GM21390 (cell line): ENCODE measurements at regions not wholly inside any gene's neighbourhood (a gene's known extent, or its start where the extent isn't known, plus 50 kb on each side); places are given as distances from the start of the nearest gene placed in this dataset.
"Not testable (repeated sequence)": the region's sequence is repeated elsewhere in the genome, so short reads cannot be mapped to it uniquely, and the experiment has no call there.

Experiments
- ATAC-seq: cut with Tn5 transposase; IDR thresholded peaks from one replicate; pipeline ENCODE4 v1.9.1; 2021; ENCODE audit not compliant: unreplicated experiment

DNA sequence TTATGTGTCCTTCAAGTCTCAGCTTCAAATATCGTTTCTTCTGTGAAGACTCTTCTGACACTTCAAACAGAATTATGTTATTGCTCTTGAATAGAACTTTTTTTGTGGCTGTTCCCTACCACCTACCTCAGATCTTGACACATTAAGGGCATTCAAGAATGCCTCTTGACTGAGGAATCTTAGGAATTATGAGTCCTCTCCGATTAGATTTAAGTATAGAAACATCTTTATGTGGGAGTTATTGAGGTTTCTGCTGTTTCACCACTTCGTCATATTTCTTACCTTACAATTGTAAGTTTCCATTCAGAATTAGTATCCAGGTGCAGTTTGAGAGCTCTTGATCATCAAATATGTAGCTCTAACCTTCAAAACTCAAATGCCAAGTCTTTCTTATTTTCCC lies 324.2 kb upstream of the NUDT12 start:
- ATAC-seq = no peak

DNA sequence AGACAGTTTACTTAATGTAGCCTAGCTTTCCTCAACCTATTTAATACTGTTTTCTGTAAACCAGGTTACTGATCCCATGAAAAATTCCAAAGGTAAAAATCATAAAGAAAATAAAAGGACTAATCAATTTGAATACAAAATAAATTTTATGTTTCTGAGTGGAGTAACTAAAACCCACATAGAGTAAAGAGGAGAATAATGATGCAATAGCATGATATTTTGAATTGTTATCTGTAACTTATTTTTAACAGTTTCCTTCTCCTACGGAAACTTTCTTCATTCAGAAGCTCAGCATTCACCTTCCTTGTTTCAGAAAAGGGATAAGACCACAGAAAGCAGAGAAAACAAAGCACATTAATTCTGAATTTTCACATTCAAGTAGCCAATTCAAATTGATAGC lies 320.6 kb upstream of the NUDT12 start:
- no peak for ATAC-seq

DNA sequence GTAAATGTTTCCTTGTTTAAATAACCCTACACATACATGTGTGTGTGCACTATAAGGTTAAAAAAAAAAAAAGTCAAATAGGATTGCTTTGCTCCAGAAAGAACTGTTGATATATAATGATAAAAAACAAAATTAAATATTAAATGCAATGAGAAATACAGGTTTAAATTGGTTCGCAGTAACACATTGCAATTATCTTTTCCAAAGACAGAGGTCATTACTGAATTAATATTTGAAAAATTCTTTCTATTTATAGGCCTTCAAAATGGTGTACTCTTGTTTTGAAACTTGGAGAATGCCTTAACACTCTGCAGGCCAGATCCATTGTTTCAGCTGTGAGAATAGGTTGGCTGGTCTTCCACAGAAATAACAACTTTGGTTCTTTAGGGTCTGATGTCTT lies 319.0 kb upstream of the NUDT12 start:
- ATAC-seq = no peak

DNA sequence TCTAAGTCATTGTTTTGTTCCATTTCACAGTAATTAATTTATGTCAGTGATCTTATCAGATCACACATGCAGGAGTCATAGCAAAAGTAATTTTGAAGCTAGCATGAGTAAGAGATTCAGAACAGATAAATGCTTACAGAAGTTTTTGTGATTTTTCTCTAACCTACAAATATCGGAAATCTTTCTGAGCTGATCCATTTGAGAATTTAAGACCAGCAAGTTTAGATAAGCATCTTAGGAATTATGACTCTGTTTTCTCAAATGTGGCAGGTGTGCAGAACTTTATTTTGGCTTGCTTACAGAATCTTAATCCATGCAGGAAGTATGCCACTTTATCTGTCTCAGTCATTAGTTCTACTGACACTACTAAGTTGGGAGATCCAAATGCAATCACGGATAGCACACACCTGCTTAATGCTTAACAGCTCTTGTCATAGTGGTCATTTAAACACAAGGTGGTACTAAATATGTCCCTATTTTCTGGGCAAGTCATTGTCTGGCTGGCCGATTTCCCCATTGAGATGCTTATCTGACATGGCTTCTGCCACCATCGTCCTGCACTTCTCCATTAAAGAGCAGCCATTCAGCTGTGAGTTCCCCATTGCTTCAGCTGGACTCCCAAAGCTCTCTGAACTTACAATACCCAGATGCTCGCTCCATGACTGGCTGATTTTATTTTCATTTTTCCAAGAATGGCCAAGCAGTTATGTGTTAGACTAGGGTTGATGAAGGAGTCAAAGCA lies 305.4 kb upstream of the NUDT12 start:
- ATAC-seq = no peak

DNA sequence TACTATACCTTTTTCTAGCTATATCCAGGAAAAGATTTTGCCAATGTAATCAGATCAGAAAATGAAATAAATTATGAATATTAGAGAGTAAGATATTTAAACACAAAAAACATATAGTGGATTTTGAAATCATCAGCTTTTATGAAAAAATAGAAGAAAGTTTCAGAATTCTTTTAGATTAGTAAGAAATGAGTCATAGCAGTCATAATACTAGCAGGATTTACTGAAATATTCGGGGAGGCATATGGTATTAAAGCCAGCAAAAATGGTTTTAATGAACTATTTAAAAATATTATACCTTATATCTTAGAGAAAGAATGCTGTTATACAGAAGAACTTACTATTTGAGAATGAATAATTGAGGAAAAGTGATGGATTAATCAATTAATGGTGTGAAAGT lies 303.6 kb upstream of the NUDT12 start:
- ATAC-seq = no peak

DNA sequence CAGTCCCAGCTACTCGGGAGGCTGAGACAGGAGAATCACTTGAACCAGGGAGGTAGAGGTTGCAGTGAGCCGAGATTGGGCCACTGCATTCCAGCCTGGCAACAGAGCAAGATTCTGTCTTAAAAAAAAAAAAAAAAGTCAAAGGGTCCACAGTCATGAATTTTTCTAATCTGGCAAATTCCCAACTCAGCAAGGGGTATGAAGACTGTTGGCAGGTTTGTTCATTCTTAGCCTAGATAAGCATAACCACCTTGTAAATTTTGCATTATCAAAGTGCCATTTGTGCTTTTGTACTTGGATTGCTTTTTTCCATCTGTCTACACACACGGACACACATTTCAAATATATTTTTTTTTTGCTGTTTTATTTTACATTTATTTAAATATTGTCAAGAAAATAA lies 299.8 kb upstream of the NUDT12 start:
- no peak for ATAC-seq

DNA sequence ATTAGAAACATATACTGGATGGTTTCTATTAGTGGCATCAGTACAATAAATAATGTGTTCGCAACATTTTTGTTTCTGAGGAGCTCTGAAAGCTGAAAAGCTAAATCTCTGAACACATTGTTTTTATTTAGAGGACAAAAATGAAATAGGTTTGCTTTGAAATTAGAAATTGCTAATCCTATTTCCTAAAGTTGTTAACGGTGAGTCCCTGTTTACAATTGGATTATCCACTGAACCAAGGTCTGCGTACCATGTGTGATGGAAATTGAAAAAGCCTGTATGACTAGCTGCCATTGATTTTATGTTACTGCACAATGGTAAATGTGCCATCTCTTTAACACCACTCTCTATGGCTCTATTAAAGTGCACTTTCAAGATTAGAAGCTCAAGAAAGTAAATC lies 297.7 kb upstream of the NUDT12 start:
- ATAC-seq = no peak

DNA sequence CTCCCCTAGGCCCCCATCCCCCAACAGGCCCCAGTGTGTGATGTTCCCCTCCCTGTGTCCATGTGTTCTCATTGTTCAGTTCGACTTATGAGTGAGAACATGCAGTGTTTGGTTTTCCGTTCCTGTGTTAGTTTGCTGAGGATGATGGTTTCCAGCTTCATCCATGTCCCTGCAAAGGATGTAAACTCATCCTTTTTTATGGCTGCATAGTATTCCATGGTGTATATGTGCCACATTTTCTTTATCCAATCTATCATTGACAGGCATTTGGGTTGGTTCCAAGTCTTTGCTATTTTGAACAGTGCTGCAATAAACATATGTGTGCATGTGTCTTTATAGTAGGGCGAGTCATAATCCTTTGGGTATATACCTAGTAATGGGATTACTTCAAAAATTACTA lies 295.8 kb upstream of the NUDT12 start:
- ATAC-seq = not testable (repeated sequence)

DNA sequence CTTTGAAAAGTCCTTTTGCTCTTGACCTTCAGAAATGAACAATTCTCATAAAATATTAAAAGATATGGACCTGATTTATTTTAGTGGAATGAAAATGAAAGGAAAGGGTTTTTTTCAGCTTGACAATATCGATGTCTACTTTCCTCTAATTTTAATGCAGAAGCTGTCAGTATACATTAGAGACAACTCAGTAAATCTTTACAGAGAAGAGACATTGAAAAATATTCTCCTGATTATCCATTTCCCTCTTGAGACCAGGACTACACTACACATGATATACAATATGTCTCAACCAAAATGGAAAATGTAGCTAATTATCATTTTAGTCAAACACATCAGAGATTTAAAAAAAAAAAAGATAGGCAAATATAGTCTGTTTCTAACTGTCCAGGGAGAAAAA lies 288.5 kb upstream of the NUDT12 start:
- ATAC-seq = no peak

DNA sequence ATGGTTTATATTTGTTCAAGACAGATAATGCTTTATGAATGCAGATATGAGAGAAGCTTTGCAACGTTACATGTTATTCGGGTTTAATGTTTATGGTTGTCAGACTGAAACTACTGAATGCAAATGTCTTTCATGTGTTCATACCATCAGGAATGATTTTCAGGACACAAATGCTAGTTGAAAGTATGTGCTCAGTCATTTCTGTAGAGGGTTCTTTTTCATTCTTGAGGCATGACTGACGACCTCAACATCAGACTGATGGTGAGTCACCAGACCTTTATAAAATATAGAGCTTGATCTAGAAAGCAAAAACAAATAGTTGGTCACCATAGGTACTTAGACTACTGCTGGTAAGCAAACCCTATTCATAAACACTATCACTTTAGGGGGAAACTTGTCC lies 287.3 kb upstream of the NUDT12 start:
- ATAC-seq = peak; percentile 58

DNA sequence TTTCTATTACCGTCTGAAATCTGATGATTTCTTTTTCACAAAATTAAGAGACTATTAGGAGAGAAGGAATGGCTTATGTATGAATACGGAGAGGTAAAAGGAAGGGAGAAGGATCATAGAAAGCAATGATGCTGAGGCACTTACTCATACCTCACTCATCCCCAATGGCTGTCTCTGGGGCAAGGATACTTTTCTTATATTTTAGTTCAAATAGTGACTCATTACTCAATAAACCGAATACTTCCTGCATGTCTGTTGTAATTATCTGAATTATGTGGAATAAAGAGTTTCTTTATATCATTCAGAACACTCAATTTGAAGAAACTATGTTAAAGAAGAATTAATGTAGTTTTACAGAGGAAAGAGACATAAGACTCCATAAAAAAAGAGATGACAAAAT lies 284.5 kb upstream of the NUDT12 start:
- ATAC-seq = no peak

DNA sequence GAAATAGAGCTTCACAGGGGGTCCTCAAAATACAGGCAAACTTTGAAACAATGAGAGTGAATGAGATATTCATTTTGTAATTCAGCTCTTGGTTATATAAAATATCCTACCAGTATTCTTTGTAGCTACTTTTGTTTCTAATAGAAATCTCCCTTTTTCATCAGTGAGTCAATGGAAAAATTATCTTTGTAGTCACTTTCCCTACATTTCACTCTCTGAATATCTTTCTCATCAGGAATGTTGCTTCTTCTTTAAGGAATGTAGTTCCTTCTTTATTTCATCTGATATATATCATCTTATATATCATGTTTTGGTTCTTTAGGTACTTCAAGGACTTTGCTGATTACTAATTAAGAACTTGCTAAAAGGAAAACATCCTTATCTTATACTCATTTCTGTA lies 280.3 kb upstream of the NUDT12 start:
- ATAC-seq = no peak

DNA sequence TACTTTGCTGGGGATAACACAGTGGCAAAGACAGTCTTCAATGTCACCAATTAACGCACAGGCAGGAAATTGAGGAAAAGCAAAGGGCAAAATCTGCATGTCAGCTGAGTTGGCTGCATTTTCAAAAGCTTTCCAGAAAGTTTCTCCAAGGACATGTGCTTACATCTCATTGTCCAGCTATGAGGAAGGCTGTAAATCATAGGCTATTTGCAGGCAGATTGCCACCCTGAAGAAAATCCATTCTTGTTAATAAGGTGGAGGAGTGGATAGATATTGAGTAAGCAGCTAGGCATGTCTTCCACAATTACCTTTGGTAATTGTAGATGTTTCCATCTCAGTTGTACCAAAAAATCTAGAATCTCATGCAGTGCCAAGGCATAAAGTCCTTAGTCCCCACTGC lies 278.0 kb upstream of the NUDT12 start:
- ATAC-seq = no peak

DNA sequence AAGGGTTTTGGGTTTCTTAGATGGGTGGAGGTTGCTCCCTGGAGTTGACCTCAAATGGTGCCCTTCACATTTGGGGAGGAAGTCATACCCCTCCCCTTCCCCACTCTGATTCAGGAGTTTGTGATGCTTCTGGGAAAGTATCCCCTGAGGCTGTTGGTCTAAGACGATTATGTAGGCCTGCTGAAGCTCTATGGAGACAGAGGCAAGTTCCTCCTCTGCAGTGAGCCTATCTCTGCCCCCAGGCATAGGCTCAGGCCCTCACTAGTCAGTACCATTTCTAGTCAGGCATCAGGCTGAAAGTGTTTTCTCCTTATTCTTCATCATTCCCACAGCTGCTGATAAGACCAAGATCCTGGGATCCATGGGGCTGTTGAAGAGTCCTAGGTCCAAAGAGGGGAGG lies 271.6 kb upstream of the NUDT12 start:
- no peak for ATAC-seq

DNA sequence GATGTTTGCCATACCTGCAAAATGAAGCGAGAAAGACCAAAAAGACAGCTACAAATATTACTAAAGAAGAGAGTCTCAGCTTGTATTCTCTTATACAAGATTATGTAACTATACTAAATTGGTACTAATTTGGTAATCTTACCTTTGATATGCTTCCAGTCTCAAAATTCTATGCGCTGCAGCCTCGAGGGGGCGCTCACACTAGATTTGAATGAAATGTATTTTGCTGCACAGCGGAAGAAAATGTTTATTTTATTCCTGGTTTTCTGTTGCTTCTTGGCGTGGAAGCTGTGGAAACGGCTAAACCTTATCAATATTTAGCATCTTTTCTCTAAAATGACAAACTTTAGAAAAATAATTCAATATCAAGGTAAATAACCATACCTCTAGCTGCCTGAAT lies 267.0 kb upstream of the NUDT12 start:
- no peak for ATAC-seq

DNA sequence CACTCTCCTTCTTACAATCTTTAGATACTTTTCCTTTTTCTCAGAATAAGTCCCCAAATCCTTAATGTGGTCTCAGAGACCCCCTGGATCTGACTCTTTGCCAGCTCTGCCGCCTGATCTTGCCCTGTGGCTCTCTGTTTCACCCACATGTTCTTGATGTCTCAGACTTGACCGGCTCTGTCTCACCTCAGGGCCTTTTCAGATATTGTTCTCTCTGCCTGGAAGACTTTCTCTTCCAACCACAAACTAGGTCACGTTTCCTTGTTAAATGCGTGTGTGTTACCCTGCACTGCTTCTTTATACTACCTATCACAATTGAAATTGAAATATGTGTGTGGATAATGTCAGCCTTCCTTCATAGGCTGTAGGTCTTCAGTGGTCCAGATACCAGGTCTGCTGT lies 265.4 kb upstream of the NUDT12 start:
- ATAC-seq = no peak

DNA sequence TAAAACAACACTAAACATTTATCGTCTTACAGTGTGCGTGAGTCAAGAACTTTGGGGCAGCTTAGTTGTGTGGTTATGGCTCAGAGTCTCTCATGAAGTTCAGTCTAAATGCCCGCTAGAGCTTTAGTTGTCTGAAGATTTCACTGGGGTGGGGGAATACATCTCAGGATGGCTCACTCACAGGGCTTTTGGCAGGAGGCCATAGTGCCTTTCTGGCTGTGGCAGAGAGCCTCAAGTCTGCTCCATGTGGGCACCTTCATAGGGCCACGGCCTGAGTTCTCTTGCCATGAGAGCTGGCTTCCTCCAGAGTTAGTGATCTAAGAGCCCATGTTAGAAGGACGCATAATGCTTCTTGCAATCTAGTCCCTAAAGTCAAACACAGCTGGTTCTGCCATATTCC lies 258.8 kb upstream of the NUDT12 start:
- ATAC-seq = no peak

DNA sequence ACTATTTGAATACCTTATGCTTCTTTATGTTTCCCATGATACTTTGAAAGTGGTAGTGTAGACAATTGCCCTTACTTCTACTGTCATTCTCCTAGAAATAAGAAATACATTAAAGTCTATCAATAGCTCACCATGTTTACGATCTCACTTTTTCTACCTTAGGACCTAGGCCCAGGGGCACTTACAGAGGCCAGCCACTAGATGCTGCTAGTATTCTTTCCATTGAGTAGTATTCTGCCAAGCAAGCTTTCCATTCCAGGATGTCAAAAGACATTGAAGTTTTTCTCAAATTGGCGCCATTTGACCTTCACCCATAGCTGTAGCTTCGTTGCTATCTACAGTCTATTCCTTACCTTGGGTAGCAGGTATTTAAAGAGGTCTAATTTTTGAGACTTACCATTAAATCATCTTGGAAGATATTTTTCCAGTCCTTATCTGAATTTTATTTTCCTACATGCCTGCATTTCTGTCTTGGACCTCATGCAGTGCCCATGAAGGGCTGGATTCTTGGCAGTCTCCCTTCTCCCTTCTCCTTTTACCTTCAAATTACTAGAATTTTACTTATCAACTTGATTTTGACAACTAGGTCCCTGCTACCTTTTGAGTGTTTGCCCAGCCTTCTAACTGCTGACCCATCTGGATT lies 246.0 kb upstream of the NUDT12 start:
- peak; percentile 93 for ATAC-seq

DNA sequence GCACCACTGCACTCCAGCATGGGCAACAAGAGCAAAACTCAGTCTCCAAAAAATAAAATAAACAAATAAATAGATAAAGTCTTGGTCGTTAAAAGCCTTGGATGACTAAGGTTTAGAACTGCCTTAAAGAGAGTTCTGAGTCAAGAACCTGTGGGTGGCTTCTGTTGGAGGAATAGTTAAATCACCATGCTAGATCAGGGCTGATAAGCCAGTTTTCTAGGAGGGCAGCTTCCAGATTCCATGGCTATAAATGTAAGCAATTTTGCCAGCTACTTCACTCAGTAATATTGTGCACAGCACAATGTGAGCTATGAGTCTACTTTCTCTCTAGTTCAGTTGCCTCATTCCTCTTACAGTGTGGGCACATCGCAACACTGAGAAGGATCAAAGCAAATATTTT lies 242.1 kb upstream of the NUDT12 start:
- no peak for ATAC-seq

DNA sequence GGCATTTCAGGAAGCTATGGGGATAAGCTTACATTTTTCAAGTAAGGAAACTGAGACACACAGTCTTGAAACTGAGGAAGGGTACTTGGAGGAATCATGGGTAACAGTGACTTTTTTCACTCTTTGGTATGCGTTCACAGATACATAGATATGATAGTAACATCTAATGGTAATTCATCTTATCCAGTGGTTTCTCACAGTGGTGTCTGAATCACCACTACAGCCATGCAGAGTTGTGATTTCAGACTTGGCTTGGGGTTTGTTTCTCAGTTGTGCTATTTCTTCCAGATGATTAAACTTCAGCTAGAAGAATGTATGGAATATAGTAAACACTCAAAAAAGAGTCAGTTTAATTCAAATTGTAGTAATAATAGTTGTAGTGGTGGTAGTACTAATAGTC lies 239.1 kb upstream of the NUDT12 start:
- ATAC-seq = no peak

DNA sequence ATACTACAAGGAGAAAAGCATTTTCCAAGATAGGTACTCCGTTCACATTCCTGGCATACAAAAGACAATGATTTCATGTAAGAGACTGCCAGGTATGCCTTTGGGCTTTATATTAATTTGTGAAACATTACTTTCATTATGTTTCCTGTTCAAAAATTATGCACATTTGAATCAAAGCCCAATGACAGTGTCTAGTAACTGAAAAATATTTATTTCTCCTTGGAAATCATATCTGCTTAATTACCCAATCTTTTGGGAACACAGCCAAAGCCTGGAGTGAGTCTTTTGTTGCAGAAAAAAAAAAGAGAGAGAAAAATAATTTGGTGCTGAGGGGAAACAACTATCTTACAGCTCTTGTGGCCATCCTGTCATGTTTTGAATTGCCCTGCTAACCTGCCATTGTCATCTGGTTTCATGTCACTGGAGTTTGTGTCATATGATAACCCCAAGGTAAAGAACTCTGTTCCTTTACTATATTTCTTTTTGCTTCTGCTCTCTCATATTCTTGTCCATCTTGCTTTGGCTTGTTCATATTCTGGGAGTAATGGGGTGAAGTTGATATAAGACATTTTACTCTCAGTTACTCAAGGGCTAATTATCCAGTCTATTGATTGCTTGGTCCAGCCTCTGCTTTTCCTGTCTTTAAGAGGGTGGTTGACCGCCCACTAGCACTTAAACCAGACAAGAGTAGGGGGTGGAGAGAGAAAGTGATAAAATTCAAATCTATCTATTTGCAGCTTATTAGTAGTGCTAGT lies 238.3 kb upstream of the NUDT12 start:
- no peak for ATAC-seq

DNA sequence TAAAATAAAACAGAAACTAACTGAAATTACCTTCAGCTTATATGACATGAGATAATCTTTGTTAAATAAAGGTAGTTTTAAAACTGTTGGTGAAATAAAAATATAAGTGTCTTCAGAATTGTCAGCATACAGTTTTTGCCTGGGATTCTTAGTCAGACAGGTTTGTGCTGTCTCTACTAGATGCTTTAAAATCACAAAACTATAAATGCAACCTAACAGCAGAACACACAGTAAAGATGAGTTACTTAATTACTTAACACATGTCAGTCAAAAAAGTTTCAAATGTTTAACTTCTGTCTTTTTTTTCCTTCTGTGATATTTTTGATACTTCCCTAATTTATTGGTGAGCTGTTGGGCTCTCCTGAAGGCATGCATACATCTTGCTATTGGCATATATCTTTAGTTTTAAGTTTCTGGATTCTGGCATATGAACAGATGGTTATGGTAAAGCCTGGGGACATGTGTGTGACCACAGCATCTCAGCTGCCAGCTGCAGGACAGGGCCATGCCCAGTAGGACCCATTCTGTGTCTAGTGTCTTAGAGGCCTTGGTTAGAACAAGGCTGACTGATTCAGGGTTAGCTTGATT lies 231.1 kb upstream of the NUDT12 start:
- no peak for ATAC-seq
